Fibroblast of skin of scalp (primary cell): ENCODE measurements at regions not wholly inside any gene's neighbourhood (a gene's known extent, or its start where the extent isn't known, plus 50 kb on each side); places are given as distances from the start of the nearest gene placed in this dataset.
A peak's percentile ranks its signal among the peaks of the same experiment; 100 is the strongest.
"Not testable (repeated sequence)": the region's sequence is repeated elsewhere in the genome, so short reads cannot be mapped to it uniquely, and the experiment has no call there.

ENCODE experiments used
- DNase-seq: peaks from one replicate; pipeline ENCODE4 v3.0.0-alpha.2; 2013

DNA sequence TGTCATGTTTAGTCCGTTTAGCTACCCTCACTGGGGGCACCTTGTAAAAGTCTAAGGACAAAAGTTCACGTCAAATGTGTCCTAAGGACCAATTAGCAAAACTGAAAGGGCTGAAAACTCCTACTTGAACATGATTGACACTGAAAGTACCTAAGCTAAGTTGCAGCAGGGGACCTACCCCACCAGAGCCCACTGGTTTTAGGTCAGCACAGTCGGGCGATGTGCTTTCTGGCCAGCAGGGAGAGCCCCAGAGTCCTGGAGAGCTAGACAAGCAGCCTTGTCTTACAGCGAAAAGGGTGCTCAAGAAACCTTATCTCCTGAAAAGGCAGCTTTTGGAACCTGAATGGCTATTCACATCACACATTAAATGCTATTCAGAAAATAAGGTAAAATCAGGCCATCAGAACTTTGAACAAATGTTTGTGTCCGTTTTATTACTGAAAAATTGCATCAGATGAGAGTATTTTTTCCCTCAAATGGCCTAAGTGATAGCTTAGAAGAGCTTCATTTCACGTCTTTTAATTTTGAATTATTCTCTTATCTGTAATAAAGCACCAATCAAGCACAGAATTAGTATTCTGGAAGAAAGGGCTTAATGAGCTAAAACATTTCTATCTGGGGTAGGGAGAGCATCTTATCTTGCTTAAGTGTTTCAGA is 52.2 kb upstream of the MKI67 start:
- DNase-seq: no peak

DNA sequence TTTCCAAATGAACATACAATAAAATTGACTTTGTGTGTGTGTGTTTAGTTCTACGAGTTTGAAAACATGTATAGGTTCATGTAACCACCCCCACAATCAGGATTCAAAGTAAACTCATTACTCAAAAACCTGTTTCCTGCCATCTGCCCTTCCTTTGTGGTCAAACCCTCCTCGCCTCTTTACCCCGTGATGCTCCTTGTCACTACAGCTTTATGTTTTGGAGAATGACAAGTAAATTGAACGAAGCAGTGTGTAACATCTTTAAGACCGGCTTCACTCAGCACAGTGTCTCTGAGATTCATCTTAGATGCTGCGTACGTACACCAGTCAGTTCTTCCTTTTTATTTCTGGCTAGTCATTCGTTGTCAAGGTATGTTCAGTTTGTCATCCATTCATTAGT is 54.6 kb upstream of the MKI67 start:
- DNase-seq: no peak

DNA sequence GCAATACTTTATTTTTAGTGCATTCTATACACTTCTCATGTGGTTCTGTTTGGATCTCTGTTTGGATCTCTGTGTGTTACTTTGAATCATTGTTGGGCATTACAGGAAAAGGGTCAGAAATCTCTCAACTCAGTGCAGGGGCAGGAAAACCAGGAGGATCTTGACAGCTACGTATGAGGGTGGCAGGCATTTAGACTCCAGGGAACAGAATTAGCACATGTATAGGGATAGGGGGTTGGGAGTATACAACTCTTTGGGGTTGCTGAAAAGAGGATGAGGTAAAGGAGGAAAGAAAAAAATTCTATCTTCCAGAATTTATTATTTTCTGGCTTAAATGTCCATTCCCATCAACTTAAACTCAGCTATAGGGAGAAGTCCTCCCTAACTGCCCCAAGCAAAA is 59.4 kb upstream of the MKI67 start:
- no peak for DNase-seq

DNA sequence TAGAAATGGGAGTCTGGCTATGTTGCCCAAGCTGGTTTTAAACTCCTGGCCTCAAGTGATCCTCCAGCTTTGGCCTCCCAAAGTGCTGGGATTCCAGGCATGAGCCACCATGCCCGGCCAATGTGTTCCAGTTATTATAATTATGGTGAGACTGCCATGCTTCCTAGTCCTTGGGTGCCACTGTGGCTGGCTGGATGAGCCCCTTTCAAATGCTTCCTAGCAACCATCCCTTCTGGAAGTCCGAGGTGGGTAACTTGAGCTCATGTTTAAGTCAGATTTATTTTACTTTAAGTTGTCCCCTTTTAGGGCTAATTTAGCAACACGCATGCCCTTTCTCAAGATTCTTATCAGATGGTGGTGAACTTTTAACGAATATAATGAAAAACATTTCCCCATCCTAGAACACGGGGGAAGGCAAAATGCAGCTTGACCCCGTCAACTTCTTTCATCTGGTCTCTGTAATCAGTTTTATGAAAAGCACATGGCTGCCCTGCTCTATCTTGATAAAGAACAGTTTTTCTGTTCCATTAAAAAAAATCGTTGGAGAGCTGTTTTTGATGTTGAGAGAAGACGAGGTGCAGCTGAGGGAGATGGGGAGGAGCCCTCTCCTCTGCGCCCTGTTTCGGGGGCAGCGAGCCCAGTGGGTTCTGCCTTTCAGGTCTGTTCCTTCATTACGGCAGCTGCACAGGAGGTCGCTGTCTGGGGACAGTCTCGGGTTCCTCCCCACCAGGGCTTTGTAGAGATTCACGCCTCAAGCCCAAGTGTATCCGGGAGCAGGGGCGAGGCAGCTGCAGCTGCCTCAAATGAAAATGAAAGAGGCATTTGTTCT is 61.0 kb upstream of the MKI67 start:
- DNase-seq: no peak

DNA sequence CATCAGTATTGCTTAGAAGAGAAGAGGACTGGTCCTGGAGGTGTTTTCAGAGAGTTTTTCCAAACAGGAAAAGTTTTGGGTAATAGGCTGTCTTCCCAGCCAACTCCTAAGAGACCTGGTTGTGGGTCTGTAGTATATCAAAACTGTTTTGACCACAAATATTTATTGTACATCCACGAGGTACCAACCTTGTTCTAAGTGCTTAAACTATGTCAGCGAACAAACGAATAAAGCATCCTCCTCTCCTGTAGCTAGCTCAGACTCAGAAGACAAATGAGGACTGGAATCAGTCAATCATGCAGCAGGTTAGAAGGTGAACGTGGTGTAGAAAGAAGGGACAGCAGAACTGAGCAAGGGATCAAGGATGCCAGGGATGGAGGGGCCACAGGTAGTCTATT is 61.6 kb upstream of the MKI67 start:
- DNase-seq: no peak

DNA sequence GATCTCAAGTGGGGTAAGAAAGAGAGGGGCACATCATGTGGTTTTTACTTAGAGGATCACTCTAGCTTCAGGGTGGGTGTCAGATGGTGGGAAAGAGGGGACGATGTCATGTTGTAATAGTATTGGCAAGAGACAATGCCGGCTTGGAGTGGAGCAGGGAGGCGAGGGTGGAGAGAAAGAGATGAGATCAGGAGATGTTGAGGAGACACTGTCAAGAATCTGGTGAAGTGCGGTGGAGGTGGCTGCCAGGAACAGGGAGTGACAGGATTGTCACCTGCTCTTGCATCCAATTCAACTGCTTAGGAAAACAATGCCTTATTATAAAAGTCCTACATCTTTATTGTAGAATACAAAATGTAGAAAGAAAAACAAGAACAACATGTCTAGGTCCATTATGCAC is 63.0 kb upstream of the MKI67 start:
- no peak for DNase-seq

DNA sequence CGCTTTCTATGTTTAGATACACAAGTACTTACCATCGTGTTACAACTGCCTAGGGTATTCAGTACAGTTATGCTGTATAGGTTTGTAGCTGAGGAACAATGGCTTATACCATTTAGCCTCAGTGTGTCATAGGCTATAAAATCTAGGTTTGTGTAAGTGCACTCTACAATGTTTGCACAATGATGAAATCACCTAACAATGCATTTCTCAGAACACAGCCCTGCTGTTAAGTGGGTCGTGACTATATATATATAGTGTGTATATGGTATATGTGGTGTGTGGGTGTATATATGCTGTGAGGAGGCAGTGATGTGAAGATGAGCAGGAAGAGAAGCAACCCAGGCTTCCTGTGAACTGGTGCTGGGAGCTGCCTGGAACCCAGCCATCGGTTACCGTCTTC is 65.6 kb upstream of the MKI67 start:
- DNase-seq: no peak

DNA sequence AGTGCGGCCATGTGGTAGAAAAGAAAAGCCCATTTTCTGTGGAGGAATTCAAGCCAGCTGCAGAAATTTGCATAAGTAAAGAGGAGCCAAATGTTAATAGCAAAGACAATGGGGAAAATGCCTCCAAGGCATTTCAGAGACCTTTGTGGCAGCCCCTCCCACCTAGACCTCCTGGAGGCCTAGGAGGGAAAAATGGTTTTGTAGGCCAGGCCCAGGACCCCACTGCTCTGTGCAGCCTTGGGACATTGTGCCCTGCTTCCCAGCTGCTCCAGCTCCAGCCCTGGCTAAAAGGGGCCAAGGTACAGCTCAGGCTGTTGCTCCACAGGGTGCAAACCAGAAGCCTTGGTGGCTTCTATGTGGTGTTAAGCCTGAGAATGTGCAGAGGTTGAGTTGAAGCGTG is 75.6 kb upstream of the MKI67 start:
- DNase-seq: not testable (repeated sequence)

DNA sequence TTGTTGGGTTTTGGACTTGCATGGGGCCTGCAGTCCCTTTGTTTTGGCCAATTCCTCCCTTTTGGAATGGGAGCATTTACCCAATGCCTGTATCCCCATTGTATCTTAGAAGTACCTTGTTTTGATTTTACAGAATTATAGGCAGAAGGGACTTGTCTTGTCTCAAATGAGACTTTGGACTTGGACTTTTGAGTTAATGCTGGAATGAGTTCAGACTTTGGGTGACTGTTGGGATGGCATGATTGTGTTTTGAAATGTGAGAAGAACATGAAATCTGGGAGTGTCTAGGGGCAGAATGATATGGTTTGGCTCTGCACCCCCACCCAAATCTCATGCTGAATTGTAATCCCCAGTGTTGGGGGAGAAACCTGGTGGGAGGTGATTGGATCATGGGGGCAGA is 76.8 kb upstream of the MKI67 start:
- no peak for DNase-seq

DNA sequence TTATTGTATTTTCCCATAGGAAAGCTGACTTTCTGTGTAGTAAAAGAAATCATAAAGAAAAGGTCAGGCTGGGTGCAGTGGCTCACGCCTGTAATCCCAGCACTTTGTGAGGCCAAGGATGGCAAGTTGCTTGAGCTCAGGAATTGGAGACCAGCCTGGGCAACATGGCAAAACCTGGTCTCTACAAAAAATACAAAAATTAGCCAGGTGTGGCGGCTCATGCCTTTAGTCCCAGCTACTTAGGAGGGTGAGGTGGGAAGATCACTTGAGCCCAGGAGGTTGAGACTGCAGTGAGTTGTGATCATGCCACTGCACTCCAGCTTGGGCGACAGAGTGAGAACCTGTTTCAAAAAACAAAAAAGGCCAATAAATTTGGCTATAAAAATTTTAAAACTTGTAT is 79.4 kb upstream of the MKI67 start:
- DNase-seq: not testable (repeated sequence)

DNA sequence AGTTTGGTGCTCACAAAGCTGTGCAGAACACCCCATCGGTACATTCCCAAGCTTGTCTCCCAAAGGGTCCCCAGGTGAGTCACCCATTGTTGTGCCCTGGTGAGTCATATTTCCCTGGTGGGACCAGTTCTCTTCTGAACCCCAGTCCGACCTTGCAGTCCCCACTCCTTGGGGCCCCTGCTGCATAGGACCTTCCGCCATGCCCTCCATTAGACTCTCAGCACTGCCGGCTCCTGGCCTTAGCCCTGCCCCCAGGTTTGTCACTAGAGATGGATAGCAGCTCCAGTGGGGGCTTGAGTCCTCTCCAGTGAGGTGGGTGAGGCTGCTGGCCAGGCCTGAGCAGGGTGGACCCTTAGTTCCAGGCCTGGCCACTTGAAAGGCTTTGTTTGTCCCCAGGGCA is 80.5 kb upstream of the MKI67 start:
- no peak for DNase-seq

DNA sequence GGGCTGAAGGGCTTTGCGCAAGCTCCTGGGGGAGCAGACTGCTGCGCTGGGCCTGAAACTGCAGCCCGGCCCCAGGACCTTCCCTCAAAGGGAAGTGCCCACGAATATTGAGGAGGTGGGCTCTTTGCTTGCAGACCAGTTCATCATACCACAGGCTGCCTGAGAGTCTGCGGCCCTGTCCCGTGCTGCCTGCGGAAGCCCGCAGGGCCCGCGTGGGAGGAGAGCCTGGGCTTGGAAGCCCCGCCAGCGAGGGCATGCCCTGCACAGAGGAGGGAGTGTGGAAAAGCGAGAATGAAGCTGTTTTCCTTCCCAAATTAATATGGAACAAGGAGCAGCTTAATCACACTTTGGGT is 83.6 kb upstream of the MKI67 start:
- no peak for DNase-seq

DNA sequence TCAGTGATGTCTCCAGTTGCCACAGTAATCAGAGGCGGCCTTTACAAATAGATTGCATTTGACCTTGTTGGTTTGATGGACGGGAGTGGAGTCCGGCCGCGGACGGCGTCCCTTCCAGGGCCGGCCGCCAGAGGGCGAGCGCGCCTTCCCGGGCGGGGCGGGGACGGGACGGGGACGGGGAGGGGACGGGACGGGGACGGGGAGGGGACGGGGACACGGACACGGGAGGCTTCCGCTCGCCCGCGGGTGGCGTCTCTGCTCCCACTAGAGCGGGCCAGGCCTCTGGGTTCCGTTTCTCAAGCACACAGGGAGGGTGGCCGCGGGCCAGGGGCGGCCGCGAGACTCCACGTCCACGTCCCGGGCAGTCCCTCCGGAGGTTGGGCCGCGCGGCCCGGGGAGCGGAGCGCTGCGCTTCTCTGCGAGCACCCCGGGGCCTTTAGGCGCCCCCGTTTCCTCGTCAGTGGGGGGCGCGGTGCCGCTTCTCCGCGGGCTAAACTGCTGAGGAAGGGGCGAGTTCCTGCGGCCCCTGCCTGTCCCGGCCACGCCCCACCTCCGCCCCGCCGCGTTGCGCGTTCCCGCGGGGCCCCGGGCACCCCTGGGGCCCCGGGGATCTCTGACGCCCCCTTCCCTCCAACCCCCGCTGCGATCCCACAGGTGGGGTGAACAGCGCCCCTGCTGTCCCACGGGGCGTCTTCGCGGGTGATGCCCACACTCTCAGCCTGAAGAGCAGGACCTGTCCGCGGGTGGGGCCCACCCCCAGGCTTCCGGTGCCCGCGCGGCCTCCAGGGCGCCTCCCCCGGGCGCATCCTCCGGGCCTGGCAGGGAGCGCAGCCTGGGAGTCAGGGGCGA is 84.2 kb upstream of the MKI67 start:
- DNase-seq: peak; percentile 43

DNA sequence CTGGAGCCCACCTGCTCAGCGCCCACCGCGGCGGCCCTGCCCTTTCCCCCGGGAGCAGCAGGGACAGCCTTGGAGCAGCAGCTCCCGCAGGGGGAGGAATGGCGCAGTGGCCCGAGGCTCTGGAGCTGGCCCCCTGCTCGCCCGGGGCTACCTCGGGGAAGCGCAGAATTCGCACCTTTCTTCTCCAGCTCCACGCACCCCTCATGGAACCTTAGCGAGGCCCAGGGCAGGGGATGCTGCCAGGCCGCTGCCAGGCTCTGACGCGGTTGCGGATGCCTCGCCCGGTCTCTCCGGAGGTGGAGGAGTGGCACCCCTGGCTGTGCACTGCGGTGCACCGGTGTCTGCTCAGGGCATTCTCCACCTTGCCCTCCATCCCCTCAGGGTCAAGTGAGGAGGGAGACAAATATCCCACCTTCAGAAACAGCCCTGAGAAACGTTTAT is 84.9 kb upstream of the MKI67 start:
- DNase-seq: no peak

DNA sequence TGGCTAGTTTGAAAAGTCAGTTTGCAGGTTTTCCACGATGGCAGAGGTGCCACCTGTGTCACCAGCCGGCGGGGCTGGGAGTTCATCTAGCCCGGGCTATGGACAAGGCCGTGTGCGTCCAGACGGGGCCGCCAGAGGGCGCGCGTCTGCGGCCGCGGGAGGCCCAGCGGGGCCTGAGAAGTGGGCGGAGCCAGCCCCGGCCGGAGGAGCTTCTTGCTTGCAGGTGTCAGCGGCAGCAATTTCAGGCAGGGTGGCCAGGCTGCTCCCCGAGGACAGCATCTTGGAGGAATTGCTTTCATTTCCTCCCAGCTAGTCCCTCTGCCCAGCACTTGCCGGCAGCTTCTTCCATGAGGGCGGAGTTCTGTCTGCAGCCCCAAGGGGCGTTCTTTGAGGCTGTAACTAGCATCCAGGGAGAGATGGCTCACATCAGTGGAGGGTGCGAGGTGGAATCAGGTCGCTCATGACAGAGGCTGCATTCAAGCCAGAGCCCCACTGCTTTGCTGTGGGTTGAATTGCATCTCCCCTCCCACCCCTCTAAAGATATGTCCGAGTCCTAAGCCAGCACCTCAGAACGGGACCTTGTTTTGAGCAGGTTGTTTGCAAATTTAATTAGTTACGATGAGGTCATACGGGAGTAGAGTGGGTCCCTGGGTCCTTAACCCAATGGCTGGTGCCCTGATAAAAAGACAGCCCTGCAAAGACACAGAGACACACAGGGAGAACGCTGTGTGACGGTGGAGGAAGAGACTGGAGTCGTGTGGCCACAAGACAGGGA is 85.9 kb upstream of the MKI67 start:
- peak; percentile 59 for DNase-seq

DNA sequence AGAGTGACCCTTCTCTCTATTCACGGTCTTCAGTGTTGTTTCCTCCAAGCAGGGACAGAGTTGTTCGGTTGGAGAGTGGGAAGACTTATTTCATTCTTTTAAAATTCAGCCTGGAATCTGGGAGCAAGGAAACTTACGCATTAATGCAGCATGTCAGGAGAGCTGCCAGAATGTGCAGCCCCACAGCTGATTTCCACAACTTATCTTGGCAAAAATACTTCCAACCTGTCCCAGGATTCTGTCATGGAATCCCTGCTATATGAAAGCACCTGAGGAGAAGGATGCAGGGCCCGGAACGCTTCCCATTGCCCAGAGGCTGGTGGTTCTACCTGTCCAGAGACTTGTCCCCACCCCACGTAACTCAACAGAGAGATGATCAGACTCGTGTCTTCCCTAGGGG is 86.9 kb upstream of the MKI67 start:
- no peak for DNase-seq

DNA sequence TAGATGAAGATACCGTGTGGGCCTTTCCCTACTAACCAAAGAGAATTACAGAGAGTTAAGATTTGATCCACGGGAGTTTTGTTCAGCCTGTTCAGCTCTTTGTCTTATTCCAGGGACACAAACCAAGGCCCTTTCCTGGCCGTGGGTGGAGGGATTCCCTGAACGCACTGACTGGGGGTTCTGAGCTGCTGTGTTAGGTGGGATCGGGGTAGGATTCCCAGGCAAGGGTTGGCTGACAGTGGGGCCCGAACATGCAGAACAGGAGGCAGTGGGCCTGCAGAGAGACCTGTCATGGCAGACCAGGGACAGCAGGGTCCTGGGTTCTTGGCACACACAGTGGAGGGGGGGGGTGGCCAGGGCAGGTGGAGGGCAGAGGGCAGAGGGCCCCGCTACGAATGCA is 89.5 kb upstream of the MKI67 start:
- no peak for DNase-seq

DNA sequence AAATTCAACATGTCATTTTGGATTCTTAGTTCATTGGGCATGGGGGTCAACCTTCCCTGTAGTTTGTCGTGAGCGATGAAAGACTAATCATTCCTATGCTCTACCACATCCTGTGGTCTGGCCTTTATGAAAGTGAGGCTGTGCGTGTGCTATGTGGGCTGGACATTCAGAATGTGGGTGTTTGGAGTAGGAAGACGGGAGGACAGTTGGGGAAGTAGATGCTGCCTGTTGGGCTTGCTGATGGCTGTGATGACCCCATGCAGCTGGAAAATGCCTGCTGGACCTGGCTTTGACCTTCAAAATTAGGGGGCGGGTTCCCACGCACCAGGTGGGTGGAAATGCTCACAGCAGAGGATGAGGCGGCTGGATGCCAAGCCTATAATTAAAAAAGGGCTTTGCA is 90.9 kb upstream of the MKI67 start:
- DNase-seq: no peak

DNA sequence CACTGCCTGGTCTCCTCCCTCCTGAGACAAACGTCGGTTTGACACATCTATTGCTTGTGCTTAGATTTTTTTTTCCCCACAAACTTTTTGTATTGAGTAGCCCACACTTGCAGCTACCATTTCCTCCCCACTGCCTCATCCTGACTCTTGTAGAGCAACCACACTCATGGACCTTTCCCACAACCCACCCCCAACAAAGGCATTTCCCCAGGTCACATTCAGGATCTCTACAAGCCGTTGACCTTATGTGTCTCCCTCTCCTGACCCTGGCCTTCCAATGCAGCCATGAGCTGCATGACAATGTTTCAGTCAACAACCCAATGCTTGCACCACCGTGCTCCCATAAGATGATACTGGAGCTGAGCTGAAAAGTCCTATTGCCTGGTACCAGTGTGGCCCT is 91.9 kb upstream of the MKI67 start:
- no peak for DNase-seq

DNA sequence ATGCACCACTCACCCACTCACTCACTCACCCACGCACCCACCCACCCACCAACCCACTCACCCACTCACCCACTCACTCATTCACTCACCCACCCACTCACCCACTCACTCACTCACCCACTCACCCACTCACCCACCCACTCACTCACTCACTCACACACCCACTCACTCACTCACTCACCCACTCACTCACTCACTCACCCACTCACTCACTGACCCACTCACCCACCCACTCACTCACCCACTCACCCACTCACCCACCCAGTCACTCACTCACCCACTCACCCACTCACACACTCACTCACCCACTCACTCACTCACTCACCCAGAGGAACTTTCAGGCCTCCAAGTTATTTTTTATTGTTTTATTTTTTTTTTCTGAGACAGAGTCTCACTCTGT is 93.1 kb upstream of the MKI67 start:
- no peak for DNase-seq

DNA sequence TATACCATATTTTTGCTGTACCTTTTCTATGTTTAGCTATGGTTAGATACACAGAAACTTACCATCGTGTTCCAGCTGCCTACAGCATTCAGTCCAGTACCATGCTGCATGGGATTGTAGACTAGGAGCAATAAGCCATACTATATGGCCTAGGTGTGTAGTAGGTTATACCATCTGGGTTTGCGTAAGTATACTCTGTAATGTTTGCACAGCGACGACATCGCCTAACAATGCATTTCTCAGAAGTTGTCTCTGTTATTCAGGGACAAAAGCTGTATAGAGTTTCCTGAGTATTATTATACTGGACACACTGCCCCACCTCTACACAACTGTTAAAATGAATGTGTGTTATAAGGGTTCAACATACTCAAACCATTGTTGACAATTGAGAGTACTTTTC is 93.8 kb upstream of the MKI67 start:
- no peak for DNase-seq

DNA sequence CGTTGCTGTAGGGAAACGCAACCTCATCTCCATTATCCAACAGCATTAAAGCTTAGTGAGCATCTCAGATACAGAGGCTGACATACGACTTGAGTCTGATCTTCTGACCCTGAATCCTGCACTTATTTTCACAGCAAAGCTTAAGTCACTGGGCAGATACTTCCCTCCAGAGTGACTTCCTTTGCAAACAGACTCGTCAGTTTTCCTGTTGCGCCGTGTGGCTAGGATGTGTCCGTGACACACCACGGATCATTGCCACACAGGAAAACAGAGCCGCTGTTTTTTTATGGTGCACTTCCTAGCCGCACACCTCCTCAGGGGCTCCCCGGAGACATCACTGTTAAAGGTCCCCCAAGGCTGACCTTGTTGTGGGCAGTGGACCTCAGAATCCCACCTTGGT is 94.9 kb upstream of the MKI67 start:
- DNase-seq: no peak

DNA sequence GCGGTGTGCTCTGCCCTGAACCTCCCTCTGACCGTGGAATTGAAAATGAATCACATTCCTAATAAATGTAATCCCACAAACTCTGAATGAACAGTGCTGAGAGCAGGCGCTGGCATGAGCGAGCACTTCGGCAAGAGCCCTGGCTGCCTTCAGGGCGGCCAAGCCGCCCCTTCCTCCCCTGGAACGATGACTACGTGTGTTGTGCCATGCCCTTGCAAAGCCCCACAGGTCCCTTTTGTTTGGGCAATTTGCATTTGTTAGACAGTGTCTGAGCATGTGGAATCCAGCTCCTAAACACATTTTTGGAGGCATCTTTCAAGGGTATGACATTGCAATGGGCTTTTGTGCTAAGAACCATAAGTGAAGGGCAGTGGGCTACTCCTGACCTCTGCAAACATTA is 95.6 kb upstream of the MKI67 start:
- no peak for DNase-seq
